Caco-2 (cell line): ENCODE measurements at regions not wholly inside any gene's neighbourhood (a gene's known extent, or its start where the extent isn't known, plus 50 kb on each side); places are given as distances from the start of the nearest gene placed in this dataset.

ENCODE experiments used
- BruUV-seq: library from RNA; stranded (reverse); fragments of 400-500 nt; replicated peaks from 2 replicates; lab custom pipeline; 2021; lab: Mats Ljungman, UMichigan
- CTCF ChIA-PET: fragments of 300-600 bp; sonication (Branson Sonifier 250); formaldehyde crosslinking; loops from one replicate; lab custom pipeline; 2022; ENCODE audit warnings: antibody characterized with exemption; lab: Charles Lee
- POLR2A ChIA-PET: fragments of 300-600 bp; sonication (Branson Sonifier 250); formaldehyde crosslinking; loops from one replicate; lab custom pipeline; 2022; ENCODE audit warnings: antibody characterized with exemption; lab: Charles Lee
- DNase-seq, 2 experiments: peaks; one replicate each; pipeline versions ENCODE4 v3.0.0 to v3.0.0-alpha.2; 2020 to 2022
- H3K27me3 ChIP-seq: replicated peaks from 2 replicates; pipeline ENCODE4 v1.6.0; 2011; ENCODE audit warnings: low read length; ENCODE audit not compliant: control insufficient read depth, insufficient read depth
- H3K36me3 ChIP-seq: 2 replicates; pipeline ENCODE4 v1.5.1; 2011; ENCODE audit warnings: low read length; ENCODE audit not compliant: control insufficient read depth, insufficient read depth
- H3K4me1 ChIP-seq: fragments of 250-450 bp; sonication (Bioruptor Pico); 2 replicates; pipeline ENCODE4 v1.5.1; 2020; ENCODE audit warnings: mild to moderate bottlenecking
- H3K4me3 ChIP-seq: 2 replicates; pipeline ENCODE4 v1.5.1; 2011; ENCODE audit warnings: low read depth, mild to moderate bottlenecking, control low read depth, low read length
- H3K9me3 ChIP-seq: fragments of 250-450 bp; sonication (Bioruptor Pico); 2 replicates; pipeline ENCODE4 v1.5.1; 2020; ENCODE audit warnings: mild to moderate bottlenecking, moderate library complexity
- H3K27ac Mint-ChIP-seq: one replicate; pipeline ENCODE4 v1.8.0; 2022; ENCODE audit warnings: mixed read lengths; ENCODE audit not compliant: unreplicated experiment
- H3K27me3 Mint-ChIP-seq: one replicate; pipeline ENCODE4 v1.8.0; 2022; ENCODE audit warnings: mixed read lengths; ENCODE audit not compliant: insufficient read depth, unreplicated experiment
- H3K36me3 Mint-ChIP-seq: one replicate; pipeline ENCODE4 v1.8.0; 2022; ENCODE audit warnings: mild to moderate bottlenecking, mixed read lengths; ENCODE audit not compliant: insufficient read depth, unreplicated experiment
- H3K4me1 Mint-ChIP-seq: one replicate; pipeline ENCODE4 v1.8.0; 2022; ENCODE audit warnings: low read depth, mixed read lengths; ENCODE audit not compliant: unreplicated experiment
- H3K4me3 Mint-ChIP-seq: one replicate; pipeline ENCODE4 v1.8.0; 2022; ENCODE audit warnings: mild to moderate bottlenecking, moderate library complexity, mixed read lengths; ENCODE audit not compliant: unreplicated experiment
- H3K9me3 Mint-ChIP-seq: one replicate; pipeline ENCODE4 v1.8.0; 2022; ENCODE audit warnings: mixed read lengths; ENCODE audit not compliant: unreplicated experiment
- CTCF ChIP-seq, 2 experiments: fragments of 200-600 bp in 1 of 2; IDR thresholded peaks; 1 replicate in 1 of 2; 2 replicates in 1 of 2; pipeline versions ENCODE4 v1.5.1 to v1.8.0; 2011 to 2022; ENCODE audit warnings: antibody characterized with exemption in 1 of 2, control low read depth in 1 of 2, inconsistent platforms in 1 of 2, low read depth in 1 of 2, low read length in 1 of 2, mild to moderate bottlenecking in 1 of 2, moderate library complexity in 1 of 2; ENCODE audit not compliant: insufficient read depth in 1 of 2, severe bottlenecking in 1 of 2, unreplicated experiment in 1 of 2
- intact Hi-C: fragments of 100-400 bp; cut with micrococcal nuclease; formaldehyde crosslinking; loops from one replicate; pipeline ENCODE4 v1.10.0; 2022; ENCODE audit not compliant: unreplicated experiment

DNA sequence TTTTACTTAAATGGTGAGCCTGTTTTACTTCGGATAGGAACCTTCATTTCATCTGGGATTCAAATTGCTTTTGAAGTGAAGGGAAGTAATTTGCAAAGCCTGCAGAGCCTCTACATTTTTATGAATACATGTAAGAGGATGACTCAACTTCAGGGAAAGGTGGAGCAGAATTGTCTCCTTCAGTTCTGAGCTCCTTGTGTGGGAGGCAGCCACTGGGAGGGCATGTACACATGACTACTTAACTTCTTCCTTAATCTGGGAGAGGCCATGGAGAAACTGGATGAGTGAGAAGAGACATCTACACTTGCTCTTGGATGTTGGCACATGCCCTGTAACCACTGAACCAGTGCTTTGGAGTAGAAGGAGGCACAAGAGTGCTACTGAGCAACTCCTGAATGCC lies 145.1 kb upstream of the NRSN1 start:
- H3K4me3 ChIP-seq = no peak overlapping the region
- DNase-seq = no peak
- H3K27me3 ChIP-seq = no peaks in the 10 kb centered on the region
- no peaks in the 10 kb centered on the region for H3K9me3 Mint-ChIP-seq
- H3K36me3 Mint-ChIP-seq = no peaks in the 10 kb centered on the region
- no peaks in the 10 kb centered on the region for H3K4me1 Mint-ChIP-seq
- H3K27ac Mint-ChIP-seq = no peak overlapping the region
- ChIA-PET POLR2A (no interaction called here), CTCF (no interaction called here)
- no peaks in the 10 kb centered on the region for H3K36me3 ChIP-seq
- no peaks in the 10 kb centered on the region for H3K9me3 ChIP-seq
- no peaks in the 10 kb centered on the region for H3K27me3 Mint-ChIP-seq
- intact Hi-C loops = no loop called here
- no peaks in the 10 kb centered on the region for H3K4me1 ChIP-seq
- no TSS peak for BruUV-seq
- no peak for TF ChIP-seq CTCF (IDR thresholded peaks at IDR 0.05; ENCODE audit: insufficient read depth in 1 of 2, low read depth in 1 of 2, low read length in 1 of 2, severe bottlenecking in 1 of 2, unreplicated experiment in 1 of 2)
- H3K4me3 Mint-ChIP-seq = no peak overlapping the region

DNA sequence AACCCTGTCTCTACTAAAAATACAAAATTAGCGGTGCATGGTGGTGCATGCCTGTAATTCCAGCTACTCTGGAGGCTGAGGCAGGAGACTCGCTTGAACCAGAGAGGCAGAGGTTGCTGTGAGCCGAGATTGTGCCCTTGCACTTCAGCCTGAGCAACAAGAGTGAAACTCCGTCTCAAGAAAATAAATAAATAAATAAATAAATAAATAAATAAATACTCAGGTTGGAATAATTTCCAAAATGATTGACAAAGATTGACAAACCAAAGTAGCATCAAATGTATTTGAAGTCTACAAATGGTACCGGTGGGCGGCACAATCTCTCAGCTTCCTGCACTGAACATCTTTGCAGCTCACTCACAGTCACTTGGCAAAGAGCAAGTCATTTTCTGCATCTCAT lies 144.1 kb upstream of the NRSN1 start:
- Histone ChIP-seq H3K4me1 (no peaks in the 10 kb centered on the region), H3K27me3 (no peaks in the 10 kb centered on the region), H3K4me3 (no peak overlapping the region), H3K36me3 (no peaks in the 10 kb centered on the region), H3K9me3 (no peaks in the 10 kb centered on the region)
- Mint-ChIP-seq H3K4me1 (no peaks in the 10 kb centered on the region), H3K27ac (no peak overlapping the region), H3K9me3 (no peaks in the 10 kb centered on the region), H3K27me3 (no peaks in the 10 kb centered on the region), H3K36me3 (no peaks in the 10 kb centered on the region), H3K4me3 (no peak overlapping the region)
- no peak for DNase-seq
- TF ChIP-seq CTCF (IDR thresholded peaks at IDR 0.05; ENCODE audit: insufficient read depth in 1 of 2, low read depth in 1 of 2, low read length in 1 of 2, severe bottlenecking in 1 of 2, unreplicated experiment in 1 of 2) = no peak
- intact Hi-C loops = no loop called here
- CTCF ChIA-PET = no interaction called here
- POLR2A ChIA-PET = interaction anchor here (0.6 kb wide), 1 partner anchor 685 kb away, joined by 3 read pairs; the partner anchor contains the start of genes ACOT13 and TDP2
- BruUV-seq = no TSS peak

DNA sequence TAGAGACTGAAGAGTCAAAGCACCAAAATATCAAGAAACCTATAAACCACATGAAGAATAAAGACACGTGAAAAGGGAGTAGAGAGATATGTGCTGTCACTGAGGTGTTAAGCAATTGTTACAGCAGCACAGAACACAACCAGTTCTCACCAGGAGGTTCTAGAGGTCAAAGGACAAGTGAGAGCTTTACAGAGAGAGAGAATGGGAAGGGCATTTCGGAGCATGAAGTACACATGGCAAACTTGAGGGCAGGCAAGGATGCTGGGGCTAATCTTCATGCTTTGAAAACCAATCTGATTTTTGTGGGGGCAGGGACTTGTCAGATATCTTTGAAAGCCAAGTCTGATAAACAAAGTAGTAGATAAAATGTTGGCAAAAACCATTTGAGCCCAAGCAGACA lies 142.3 kb upstream of the NRSN1 start:
- H3K9me3 Mint-ChIP-seq = no peaks in the 10 kb centered on the region
- no peaks in the 10 kb centered on the region for H3K27me3 Mint-ChIP-seq
- H3K4me3 Mint-ChIP-seq = no peak overlapping the region
- POLR2A ChIA-PET = no interaction called here
- no peaks in the 10 kb centered on the region for H3K27me3 ChIP-seq
- no peaks in the 10 kb centered on the region for H3K36me3 Mint-ChIP-seq
- CTCF ChIA-PET = no interaction called here
- no TSS peak for BruUV-seq
- no peaks in the 10 kb centered on the region for H3K4me1 Mint-ChIP-seq
- DNase-seq = no peak
- intact Hi-C loops = no loop called here
- no peaks in the 10 kb centered on the region for H3K36me3 ChIP-seq
- H3K9me3 ChIP-seq = no peaks in the 10 kb centered on the region
- no peak overlapping the region for H3K27ac Mint-ChIP-seq
- no peaks in the 10 kb centered on the region for H3K4me1 ChIP-seq
- H3K4me3 ChIP-seq = no peak overlapping the region
- no peak for TF ChIP-seq CTCF (IDR thresholded peaks at IDR 0.05; ENCODE audit: insufficient read depth in 1 of 2, low read depth in 1 of 2, low read length in 1 of 2, severe bottlenecking in 1 of 2, unreplicated experiment in 1 of 2)
